Gastroesophageal sphincter (tissue), 4 donors: ENCODE measurements at regions not wholly inside any gene's neighbourhood (a gene's known extent, or its start where the extent isn't known, plus 50 kb on each side); places are given as distances from the start of the nearest gene placed in this dataset.

ENCODE experiments used
- ATAC-seq: fragments of 150-250 bp; one replicate; pipeline ENCODE4 v1.9.1; 2016; ENCODE audit warnings: mild to moderate bottlenecking, moderate library complexity
- H3K27ac ChIP-seq, 4 donors: fragments of 200-600 bp; sonication (generic) in 3 of 4; 1 replicate in 3 of 4; 2 replicates in 1 of 4; pipeline ENCODE4 v1.5.1; 2016 to 2019
- H3K27me3 ChIP-seq: fragments of 200-600 bp; sonication (generic); one replicate; pipeline ENCODE4 v1.5.1; 2019
- H3K36me3 ChIP-seq, 2 donors: fragments of 200-600 bp; sonication (generic); one replicate each; pipeline ENCODE4 v1.5.1; 2019; ENCODE audit warnings: control low read depth in 1 of 2
- H3K4me1 ChIP-seq, 3 donors: fragments of 200-600 bp; sonication (generic); 1 replicate in 2 of 3; 2 replicates in 1 of 3; pipeline ENCODE4 v1.5.1; 2016 to 2019; ENCODE audit warnings: control low read depth in 2 of 3
- H3K4me3 ChIP-seq, 2 donors: fragments of 200-600 bp; sonication (generic); one replicate each; pipeline ENCODE4 v1.5.1; 2019; ENCODE audit warnings: mild to moderate bottlenecking in 1 of 2, moderate library complexity in 1 of 2
- H3K9me3 ChIP-seq, 3 donors: fragments of 200-600 bp; sonication (generic); one replicate each; pipeline ENCODE4 v1.5.1; 2017 to 2019; ENCODE audit warnings: control low read depth in 2 of 3
- EP300 ChIP-seq: sonication (generic); formaldehyde crosslinking; IDR thresholded peaks from one replicate; pipeline ENCODE4 v1.6.1; 2017; ENCODE audit warnings: antibody characterized with exemption, mild to moderate bottlenecking
- POLR2A ChIP-seq, 2 donors: fragments of 450-650 bp; IDR thresholded peaks; one replicate each; pipeline ENCODE4 v1.6.1; 2017; ENCODE audit warnings: antibody characterized with exemption in 2 of 2, mild to moderate bottlenecking in 2 of 2, moderate library complexity in 1 of 2
- POLR2AphosphoS5 ChIP-seq: sonication (generic); formaldehyde crosslinking; IDR thresholded peaks from one replicate; pipeline ENCODE4 v1.6.1; 2017; ENCODE audit warnings: antibody characterized with exemption
- WGBS, 2 donors: methylation state at CpG; one replicate each; pipeline ENCODE4 v1.1.5; 2018; ENCODE audit warnings: low coverage in 1 of 2; 5-methylcytosine and 5-hydroxymethylcytosine counted together
- TF ChIP-seq, protein P1 (sequence below), 4 experiments: fragments of 200-600 bp in 2 of 4; fragments of 450-650 bp in 2 of 4; sonication (generic) in 1 of 4; IDR thresholded peaks; one replicate each; pipeline ENCODE4 v1.5.1; 2017 to 2019; ENCODE audit warnings: antibody characterized with exemption in 4 of 4, mild to moderate bottlenecking in 2 of 4, moderate library complexity in 2 of 4

DNA sequence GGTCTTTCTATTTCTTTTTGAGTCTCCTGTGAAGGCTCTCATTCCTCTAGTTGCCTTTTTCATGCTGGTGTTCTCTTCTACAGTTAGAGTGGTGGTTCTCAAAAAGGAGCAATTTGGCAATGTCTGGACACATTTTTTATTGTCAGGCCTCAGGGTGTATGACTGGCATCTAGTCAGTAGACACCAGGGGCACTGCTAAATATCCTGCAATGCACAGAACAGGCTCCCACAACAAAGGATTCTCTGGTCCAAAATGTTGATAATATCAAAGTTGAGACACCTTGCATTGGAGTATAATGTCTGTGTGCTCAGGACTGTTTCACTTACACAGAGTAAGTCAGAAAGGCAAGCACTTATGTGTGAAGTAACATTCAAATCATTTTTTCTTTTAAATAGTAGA is 1360.7 kb downstream of the ADGRL3 start:
- Histone ChIP-seq H3K4me1 (no peaks in the 10 kb centered on the region), H3K36me3 (no peaks in the 10 kb centered on the region), H3K27me3 (no peaks in the 10 kb centered on the region), H3K27ac (no peak overlapping the region), H3K9me3 (no peaks in the 10 kb centered on the region), H3K4me3 (no peak overlapping the region)
- ATAC-seq = no peak
- TF ChIP-seq POLR2AphosphoS5 = no peak
- TF ChIP-seq EP300 = no peak
- no peak for TF ChIP-seq POLR2A (IDR thresholded peaks at IDR 0.05)
- TF ChIP-seq, protein P1, sequence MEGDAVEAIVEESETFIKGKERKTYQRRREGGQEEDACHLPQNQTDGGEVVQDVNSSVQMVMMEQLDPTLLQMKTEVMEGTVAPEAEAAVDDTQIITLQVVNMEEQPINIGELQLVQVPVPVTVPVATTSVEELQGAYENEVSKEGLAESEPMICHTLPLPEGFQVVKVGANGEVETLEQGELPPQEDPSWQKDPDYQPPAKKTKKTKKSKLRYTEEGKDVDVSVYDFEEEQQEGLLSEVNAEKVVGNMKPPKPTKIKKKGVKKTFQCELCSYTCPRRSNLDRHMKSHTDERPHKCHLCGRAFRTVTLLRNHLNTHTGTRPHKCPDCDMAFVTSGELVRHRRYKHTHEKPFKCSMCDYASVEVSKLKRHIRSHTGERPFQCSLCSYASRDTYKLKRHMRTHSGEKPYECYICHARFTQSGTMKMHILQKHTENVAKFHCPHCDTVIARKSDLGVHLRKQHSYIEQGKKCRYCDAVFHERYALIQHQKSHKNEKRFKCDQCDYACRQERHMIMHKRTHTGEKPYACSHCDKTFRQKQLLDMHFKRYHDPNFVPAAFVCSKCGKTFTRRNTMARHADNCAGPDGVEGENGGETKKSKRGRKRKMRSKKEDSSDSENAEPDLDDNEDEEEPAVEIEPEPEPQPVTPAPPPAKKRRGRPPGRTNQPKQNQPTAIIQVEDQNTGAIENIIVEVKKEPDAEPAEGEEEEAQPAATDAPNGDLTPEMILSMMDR (IDR thresholded peaks at IDR 0.05) = no peak

DNA sequence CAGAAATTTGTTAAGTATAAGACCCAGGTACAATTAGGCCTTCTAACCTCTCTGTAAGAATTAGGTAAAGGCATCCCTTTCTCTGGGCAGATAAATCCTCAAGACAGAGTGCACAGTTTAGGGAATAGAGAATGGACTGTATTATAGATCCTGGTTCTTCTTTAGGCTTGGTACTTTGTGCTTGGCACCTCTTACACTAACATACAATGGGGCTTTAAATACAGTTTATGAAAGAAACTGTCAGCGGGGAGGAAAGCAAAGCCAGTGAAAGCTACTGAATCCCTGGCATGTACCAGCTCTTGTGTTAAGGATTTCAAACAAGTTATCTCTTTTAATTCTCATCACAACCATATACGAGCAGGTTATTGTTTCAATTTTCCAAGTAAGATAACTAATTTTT is 1350.0 kb downstream of the ADGRL3 start:
- Histone ChIP-seq H3K9me3 (no peaks in the 10 kb centered on the region), H3K4me3 (no peak overlapping the region), H3K4me1 (no peaks in the 10 kb centered on the region), H3K27me3 (no peaks in the 10 kb centered on the region), H3K36me3 (no peaks in the 10 kb centered on the region), H3K27ac (no peak overlapping the region)
- TF ChIP-seq EP300 (no peak), POLR2AphosphoS5 (no peak)
- WGBS, 2 donors = 71 to 82% methylated on average over 2 of the region's 2 CpGs
- no peak for ATAC-seq

DNA sequence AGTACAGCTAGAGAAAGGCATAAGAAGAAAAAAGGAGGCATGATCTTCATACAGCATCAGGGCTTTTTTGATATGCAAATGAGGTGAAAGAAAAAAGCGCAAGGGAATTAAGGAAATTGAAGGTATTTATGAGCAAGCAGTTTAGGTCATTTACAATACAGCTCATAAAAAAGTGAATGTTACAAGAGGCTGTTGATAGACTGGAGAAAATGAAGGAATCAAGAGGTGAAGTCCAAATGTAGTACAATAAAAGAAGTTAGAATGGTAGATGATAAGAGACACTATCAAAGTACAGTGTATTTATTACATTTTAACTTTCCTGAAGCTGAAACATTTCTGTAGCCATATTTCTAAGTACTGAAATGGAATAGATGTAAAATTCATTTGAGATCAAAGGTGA is 1349.5 kb downstream of the ADGRL3 start:
- H3K27ac ChIP-seq = no peak overlapping the region
- H3K9me3 ChIP-seq = no peaks in the 10 kb centered on the region
- TF ChIP-seq POLR2AphosphoS5 (no peak), EP300 (no peak), POLR2A (IDR thresholded peaks at IDR 0.05) (no peak)
- TF ChIP-seq, protein P1 (IDR thresholded peaks at IDR 0.05) = no peak
- no peaks in the 10 kb centered on the region for H3K36me3 ChIP-seq
- H3K4me1 ChIP-seq = no peaks in the 10 kb centered on the region
- no peak overlapping the region for H3K4me3 ChIP-seq
- WGBS, 2 donors = 93% methylated on average over 1 of the region's 1 CpG; no CpG with 5 or more reads in 1 of the 2 donors
- ATAC-seq = no peak
- no peaks in the 10 kb centered on the region for H3K27me3 ChIP-seq

DNA sequence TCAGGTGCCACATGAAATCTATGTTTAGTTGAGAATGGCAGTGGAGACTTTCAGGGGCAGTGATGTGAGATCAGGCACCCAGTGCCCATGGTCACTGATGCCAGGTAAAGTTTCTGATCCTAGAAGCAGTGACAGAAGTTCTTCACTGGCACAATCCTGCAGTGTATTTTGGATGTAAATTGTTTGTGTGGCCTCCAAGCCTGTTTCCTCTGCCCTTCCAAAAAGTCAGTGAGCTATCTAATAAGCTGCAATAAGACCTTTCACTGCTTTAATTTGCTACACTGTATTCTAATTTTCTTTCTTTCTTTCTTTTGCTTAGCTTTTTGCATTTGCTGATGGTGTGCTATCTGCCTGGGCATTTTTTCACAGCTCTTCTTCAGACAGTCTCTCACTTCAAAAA is 1348.6 kb downstream of the ADGRL3 start:
- H3K27ac ChIP-seq = no peak overlapping the region
- no peak for ATAC-seq

GRCh38 chr4:62548108-62548524 is 1348.0 kb downstream of the ADGRL3 start:
- Histone ChIP-seq H3K27me3 (no peaks in the 10 kb centered on the region), H3K27ac (no peak overlapping the region), H3K9me3 (no peaks in the 10 kb centered on the region), H3K4me1 (no peaks in the 10 kb centered on the region), H3K4me3 (no peak overlapping the region), H3K36me3 (no peaks in the 10 kb centered on the region)
- ATAC-seq = no peak
- TF ChIP-seq, protein P1 (IDR thresholded peaks at IDR 0.05) = no peak
- TF ChIP-seq POLR2A (IDR thresholded peaks at IDR 0.05) = no peak
- TF ChIP-seq POLR2AphosphoS5 = no peak
- TF ChIP-seq EP300 = no peak
- WGBS, 2 donors = 75 to 88% methylated on average over 6 to 8 of the region's 13 CpGs

More for the DNA sequence above, 1348.6 kb downstream of the ADGRL3 start:
- Histone ChIP-seq H3K4me3 (no peak overlapping the region), H3K9me3 (no peaks in the 10 kb centered on the region), H3K36me3 (no peaks in the 10 kb centered on the region), H3K27me3 (no peaks in the 10 kb centered on the region), H3K4me1 (no peaks in the 10 kb centered on the region)
- no peak for TF ChIP-seq EP300
- no peak for TF ChIP-seq POLR2AphosphoS5
- TF ChIP-seq, protein P1 (IDR thresholded peaks at IDR 0.05) = no peak

DNA sequence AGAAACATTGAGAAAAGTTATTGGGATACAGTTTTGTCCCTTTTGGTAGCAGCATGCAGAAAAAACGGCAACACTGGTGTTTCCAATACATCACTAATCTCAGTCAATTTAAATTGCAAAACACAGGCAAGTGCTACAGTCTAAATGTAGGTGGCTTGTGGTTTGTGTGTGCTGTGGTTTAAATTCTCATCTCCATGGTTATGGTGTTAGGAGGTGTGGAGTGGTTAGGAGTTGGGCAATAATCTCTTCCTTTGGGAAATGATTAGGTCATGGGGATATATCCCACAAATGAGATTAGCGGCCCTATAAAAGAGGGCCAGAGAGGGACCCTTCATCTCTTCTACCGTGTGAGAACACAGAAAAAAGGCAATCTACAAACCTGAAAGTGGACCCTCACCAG is 1344.3 kb downstream of the ADGRL3 start:
- Histone ChIP-seq H3K4me1 (no peaks in the 10 kb centered on the region), H3K9me3 (peaks cover 0 to 4% (median 0%) of the 10 kb centered on the region in 3 donors), H3K4me3 (no peak overlapping the region), H3K27ac (no peak overlapping the region), H3K36me3 (no peaks in the 10 kb centered on the region), H3K27me3 (no peaks in the 10 kb centered on the region)
- no peak for ATAC-seq
- WGBS, 2 donors = 75 to 87% methylated on average over 3 of the region's 3 CpGs
- TF ChIP-seq, protein P1 (IDR thresholded peaks at IDR 0.05) = no peak
- TF ChIP-seq EP300 (no peak), POLR2A (IDR thresholded peaks at IDR 0.05) (no peak), POLR2AphosphoS5 (no peak)
